OCI-LY7 (cell line): ENCODE measurements at regions not wholly inside any gene's neighbourhood (a gene's known extent, or its start where the extent isn't known, plus 50 kb on each side); places are given as distances from the start of the nearest gene placed in this dataset.

Experiments used
- BruUV-seq: library from RNA; stranded (reverse); fragments of 400-500 nt; replicated peaks from 2 replicates; lab custom pipeline; 2021; lab: Mats Ljungman, UMichigan
- CTCF ChIA-PET: fragments of 300-600 bp; sonication (Branson Sonifier 250); formaldehyde crosslinking; loops from one replicate; lab custom pipeline; 2022; ENCODE audit warnings: antibody characterized with exemption; ENCODE audit not compliant: unreplicated experiment; lab: Charles Lee
- POLR2A ChIA-PET: fragments of 300-600 bp; sonication (Branson Sonifier 250); formaldehyde crosslinking; loops from one replicate; lab custom pipeline; 2022; ENCODE audit warnings: antibody characterized with exemption; lab: Charles Lee
- DNase-seq: peaks from one replicate; pipeline ENCODE4 v3.0.0-alpha.2; 2015; ENCODE audit warnings: low spot score
- H2AFZ ChIP-seq: fragments of 200-600 bp; sonication (generic), shearing (Covaris generic); 2 replicates; pipeline ENCODE4 v1.6.1; 2014; ENCODE audit warnings: mild to moderate bottlenecking, antibody characterized with exemption, low read length, moderate library complexity
- H3K27ac ChIP-seq: fragments of 200-600 bp; sonication (generic); 2 replicates; pipeline ENCODE4 v1.5.1; 2014; ENCODE audit warnings: mixed run types, low read depth, mild to moderate bottlenecking, moderate library complexity, low read length, inconsistent platforms; ENCODE audit not compliant: poor library complexity, severe bottlenecking
- H3K36me3 ChIP-seq: fragments of 200-600 bp; sonication (generic); 2 replicates; pipeline ENCODE4 v1.6.1; 2014; ENCODE audit warnings: mild to moderate bottlenecking, antibody characterized with exemption, low read length, moderate library complexity, mixed read lengths; ENCODE audit not compliant: insufficient read depth
- H3K4me1 ChIP-seq: fragments of 200-600 bp; sonication (generic); 2 replicates; pipeline ENCODE4 v1.5.1; 2014; ENCODE audit warnings: mild to moderate bottlenecking, low read length; ENCODE audit not compliant: insufficient read depth, poor library complexity, severe bottlenecking
- H3K4me2 ChIP-seq: fragments of 200-600 bp; sonication (generic); 2 replicates; pipeline ENCODE4 v1.6.1; 2014; ENCODE audit warnings: mild to moderate bottlenecking, low read length
- H3K4me3 ChIP-seq: fragments of 200-600 bp; sonication (generic); 2 replicates; pipeline ENCODE4 v1.5.1; 2014; ENCODE audit warnings: mild to moderate bottlenecking, low read depth, low read length; ENCODE audit not compliant: poor library complexity, severe bottlenecking
- H3K79me2 ChIP-seq: fragments of 200-600 bp; sonication (generic); 2 replicates; pipeline ENCODE4 v1.6.1; 2016; ENCODE audit warnings: low read depth, mild to moderate bottlenecking, low read length, moderate library complexity, mixed read lengths; ENCODE audit not compliant: insufficient read depth
- H3K9me2 ChIP-seq: fragments of 200-600 bp; sonication (generic); 2 replicates; pipeline ENCODE4 v1.6.1; 2016; ENCODE audit warnings: mild to moderate bottlenecking, low read length, mixed read lengths; ENCODE audit not compliant: insufficient read depth
- H3K9me3 ChIP-seq: fragments of 200-600 bp; sonication (generic); 2 replicates; pipeline ENCODE4 v1.6.1; 2014; ENCODE audit warnings: mild to moderate bottlenecking, mixed run types, low read length, mixed read lengths
- H4K20me1 ChIP-seq: fragments of 200-600 bp; sonication (generic); 2 replicates; pipeline ENCODE4 v1.6.1; 2014; ENCODE audit warnings: mild to moderate bottlenecking, antibody characterized with exemption, low read length, moderate library complexity, mixed read lengths; ENCODE audit not compliant: insufficient read depth
- EZH2phosphoT487 ChIP-seq: fragments of 200-600 bp; sonication (generic); IDR thresholded peaks from 2 replicates; pipeline ENCODE4 v1.6.1; 2018; ENCODE audit warnings: low read depth, borderline replicate concordance, mild to moderate bottlenecking, mixed run types, antibody characterized with exemption, low read length, moderate library complexity, mixed read lengths
- intact Hi-C: fragments of 100-400 bp; cut with micrococcal nuclease; formaldehyde crosslinking; loops from one replicate; pipeline ENCODE4 v1.10.0; 2022; ENCODE audit not compliant: unreplicated experiment
- TF ChIP-seq, protein P1 (sequence below): fragments of 200-600 bp; sonication (generic); conservative IDR thresholded peaks from 2 replicates; pipeline ENCODE4 v1.5.1; 2014; ENCODE audit warnings: mild to moderate bottlenecking, antibody characterized with exemption, low read length, moderate library complexity, mixed read lengths

DNA sequence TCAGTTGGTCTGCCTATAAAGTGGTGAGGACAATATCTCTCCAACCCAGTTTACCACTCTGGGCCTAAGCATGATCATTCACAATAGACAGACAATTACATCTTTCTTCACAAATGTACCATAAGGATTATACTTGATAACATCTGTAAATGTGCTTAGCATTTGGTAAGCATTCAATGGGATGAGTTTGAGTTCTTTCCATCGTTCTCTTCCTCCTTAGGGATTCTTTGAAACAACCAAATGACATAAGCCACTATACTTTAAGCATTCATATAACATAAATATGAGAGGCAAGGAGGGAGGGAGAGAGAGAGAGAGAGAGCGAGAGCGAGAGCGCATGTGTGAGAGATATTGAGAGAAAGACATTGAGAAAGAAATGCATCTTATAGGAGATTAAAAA lies 303.3 kb upstream of the CBLB start:
- no peaks in the 10 kb centered on the region for H3K79me2 ChIP-seq
- H3K9me2 ChIP-seq = no peaks in the 10 kb centered on the region
- no peak overlapping the region for H3K4me2 ChIP-seq
- H3K4me1 ChIP-seq = no peaks in the 10 kb centered on the region
- no peaks in the 10 kb centered on the region for H3K36me3 ChIP-seq
- BruUV-seq = no TSS peak
- H3K9me3 ChIP-seq = no peaks in the 10 kb centered on the region
- DNase-seq = no peak
- POLR2A ChIA-PET = no interaction called here
- intact Hi-C loops = no loop called here
- H4K20me1 ChIP-seq = no peaks in the 10 kb centered on the region
- TF ChIP-seq EZH2phosphoT487 = no peak
- TF ChIP-seq, protein P1, sequence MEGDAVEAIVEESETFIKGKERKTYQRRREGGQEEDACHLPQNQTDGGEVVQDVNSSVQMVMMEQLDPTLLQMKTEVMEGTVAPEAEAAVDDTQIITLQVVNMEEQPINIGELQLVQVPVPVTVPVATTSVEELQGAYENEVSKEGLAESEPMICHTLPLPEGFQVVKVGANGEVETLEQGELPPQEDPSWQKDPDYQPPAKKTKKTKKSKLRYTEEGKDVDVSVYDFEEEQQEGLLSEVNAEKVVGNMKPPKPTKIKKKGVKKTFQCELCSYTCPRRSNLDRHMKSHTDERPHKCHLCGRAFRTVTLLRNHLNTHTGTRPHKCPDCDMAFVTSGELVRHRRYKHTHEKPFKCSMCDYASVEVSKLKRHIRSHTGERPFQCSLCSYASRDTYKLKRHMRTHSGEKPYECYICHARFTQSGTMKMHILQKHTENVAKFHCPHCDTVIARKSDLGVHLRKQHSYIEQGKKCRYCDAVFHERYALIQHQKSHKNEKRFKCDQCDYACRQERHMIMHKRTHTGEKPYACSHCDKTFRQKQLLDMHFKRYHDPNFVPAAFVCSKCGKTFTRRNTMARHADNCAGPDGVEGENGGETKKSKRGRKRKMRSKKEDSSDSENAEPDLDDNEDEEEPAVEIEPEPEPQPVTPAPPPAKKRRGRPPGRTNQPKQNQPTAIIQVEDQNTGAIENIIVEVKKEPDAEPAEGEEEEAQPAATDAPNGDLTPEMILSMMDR = no peak
- CTCF ChIA-PET = no interaction called here
- no peak overlapping the region for H3K4me3 ChIP-seq
- H3K27ac ChIP-seq = no peak overlapping the region
- H2AFZ ChIP-seq = no peak overlapping the region

DNA sequence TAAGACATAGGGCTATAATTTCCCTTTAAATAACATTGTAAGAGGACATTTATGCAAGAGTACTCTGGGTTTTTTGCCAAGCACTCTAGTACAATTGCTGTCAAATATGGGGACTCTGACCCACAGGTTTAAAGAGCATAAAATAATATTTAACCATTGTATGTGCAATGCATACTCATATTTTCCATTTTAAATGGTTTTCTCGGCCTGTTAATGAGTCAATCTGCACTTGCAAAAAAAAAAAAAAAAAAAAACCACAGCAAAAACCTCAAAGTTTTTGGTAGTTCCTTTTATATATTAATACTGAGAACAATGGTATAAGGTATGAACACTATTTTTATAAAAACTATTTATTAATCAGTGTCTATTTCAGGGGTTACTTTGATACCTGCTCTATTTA lies 304.0 kb upstream of the CBLB start:
- intact Hi-C loops = no loop called here
- DNase-seq = no peak
- Histone ChIP-seq H3K4me2 (no peak overlapping the region), H3K36me3 (no peaks in the 10 kb centered on the region), H4K20me1 (no peaks in the 10 kb centered on the region), H3K4me3 (no peak overlapping the region), H3K9me2 (no peaks in the 10 kb centered on the region), H3K27ac (no peak overlapping the region), H3K79me2 (no peaks in the 10 kb centered on the region), H2AFZ (no peak overlapping the region), H3K4me1 (no peaks in the 10 kb centered on the region), H3K9me3 (no peaks in the 10 kb centered on the region)
- POLR2A ChIA-PET = no interaction called here
- BruUV-seq = no TSS peak
- CTCF ChIA-PET = no interaction called here
- TF ChIP-seq, protein P1 = no peak
- TF ChIP-seq EZH2phosphoT487 = no peak

DNA sequence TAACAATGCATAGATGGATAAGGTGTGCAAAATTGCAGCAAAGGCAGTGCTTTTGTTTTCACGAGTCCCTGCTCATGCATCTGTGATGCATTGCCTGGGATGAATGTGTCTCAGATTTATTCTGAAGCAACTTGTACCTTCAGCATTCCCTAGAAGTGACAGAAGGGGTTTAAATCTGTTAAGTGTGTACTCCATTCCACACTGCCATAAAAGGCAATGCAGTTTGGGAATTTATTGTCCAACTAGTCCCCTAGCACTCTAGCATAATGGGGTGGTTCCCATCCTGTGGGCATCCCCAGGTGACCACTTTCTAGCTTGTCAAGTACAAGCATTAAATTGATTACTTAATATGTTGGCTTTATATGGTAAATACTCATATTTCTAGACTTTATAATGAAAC lies 306.5 kb upstream of the CBLB start:
- no peaks in the 10 kb centered on the region for H3K79me2 ChIP-seq
- no peaks in the 10 kb centered on the region for H3K36me3 ChIP-seq
- H3K27ac ChIP-seq = no peak overlapping the region
- H3K9me2 ChIP-seq = no peaks in the 10 kb centered on the region
- no peak overlapping the region for H3K4me2 ChIP-seq
- BruUV-seq = no TSS peak
- CTCF ChIA-PET = no interaction called here
- TF ChIP-seq EZH2phosphoT487 = no peak
- no peaks in the 10 kb centered on the region for H3K9me3 ChIP-seq
- no peaks in the 10 kb centered on the region for H4K20me1 ChIP-seq
- no peak for DNase-seq
- no peak overlapping the region for H2AFZ ChIP-seq
- no peaks in the 10 kb centered on the region for H3K4me1 ChIP-seq
- intact Hi-C loops = no loop called here
- H3K4me3 ChIP-seq = no peak overlapping the region
- POLR2A ChIA-PET = interaction anchor here (1.1 kb wide), 1 partner anchor 293 kb away, joined by 3 read pairs; no protein-coding TSS in a partner anchor
